OCI-LY7 (cell line): ENCODE measurements at regions not wholly inside any gene's neighbourhood (a gene's known extent, or its start where the extent isn't known, plus 50 kb on each side); places are given as distances from the start of the nearest gene placed in this dataset.

Experiments used
- BruUV-seq: library from RNA; stranded (reverse); fragments of 400-500 nt; replicated peaks from 2 replicates; lab custom pipeline; 2021; lab: Mats Ljungman, UMichigan
- CTCF ChIA-PET: fragments of 300-600 bp; sonication (Branson Sonifier 250); formaldehyde crosslinking; loops from one replicate; lab custom pipeline; 2022; ENCODE audit warnings: antibody characterized with exemption; ENCODE audit not compliant: unreplicated experiment; lab: Charles Lee
- POLR2A ChIA-PET: fragments of 300-600 bp; sonication (Branson Sonifier 250); formaldehyde crosslinking; loops from one replicate; lab custom pipeline; 2022; ENCODE audit warnings: antibody characterized with exemption; lab: Charles Lee
- DNase-seq: peaks from one replicate; pipeline ENCODE4 v3.0.0-alpha.2; 2015; ENCODE audit warnings: low spot score
- H2AFZ ChIP-seq: fragments of 200-600 bp; sonication (generic), shearing (Covaris generic); 2 replicates; pipeline ENCODE4 v1.6.1; 2014; ENCODE audit warnings: mild to moderate bottlenecking, antibody characterized with exemption, low read length, moderate library complexity
- H3K27ac ChIP-seq: fragments of 200-600 bp; sonication (generic); 2 replicates; pipeline ENCODE4 v1.5.1; 2014; ENCODE audit warnings: mixed run types, low read depth, mild to moderate bottlenecking, moderate library complexity, low read length, inconsistent platforms; ENCODE audit not compliant: poor library complexity, severe bottlenecking
- H3K36me3 ChIP-seq: fragments of 200-600 bp; sonication (generic); 2 replicates; pipeline ENCODE4 v1.6.1; 2014; ENCODE audit warnings: mild to moderate bottlenecking, antibody characterized with exemption, low read length, moderate library complexity, mixed read lengths; ENCODE audit not compliant: insufficient read depth
- H3K4me1 ChIP-seq: fragments of 200-600 bp; sonication (generic); 2 replicates; pipeline ENCODE4 v1.5.1; 2014; ENCODE audit warnings: mild to moderate bottlenecking, low read length; ENCODE audit not compliant: insufficient read depth, poor library complexity, severe bottlenecking
- H3K4me2 ChIP-seq: fragments of 200-600 bp; sonication (generic); 2 replicates; pipeline ENCODE4 v1.6.1; 2014; ENCODE audit warnings: mild to moderate bottlenecking, low read length
- H3K4me3 ChIP-seq: fragments of 200-600 bp; sonication (generic); 2 replicates; pipeline ENCODE4 v1.5.1; 2014; ENCODE audit warnings: mild to moderate bottlenecking, low read depth, low read length; ENCODE audit not compliant: poor library complexity, severe bottlenecking
- H3K79me2 ChIP-seq: fragments of 200-600 bp; sonication (generic); 2 replicates; pipeline ENCODE4 v1.6.1; 2016; ENCODE audit warnings: low read depth, mild to moderate bottlenecking, low read length, moderate library complexity, mixed read lengths; ENCODE audit not compliant: insufficient read depth
- H3K9me2 ChIP-seq: fragments of 200-600 bp; sonication (generic); 2 replicates; pipeline ENCODE4 v1.6.1; 2016; ENCODE audit warnings: mild to moderate bottlenecking, low read length, mixed read lengths; ENCODE audit not compliant: insufficient read depth
- H3K9me3 ChIP-seq: fragments of 200-600 bp; sonication (generic); 2 replicates; pipeline ENCODE4 v1.6.1; 2014; ENCODE audit warnings: mild to moderate bottlenecking, mixed run types, low read length, mixed read lengths
- H4K20me1 ChIP-seq: fragments of 200-600 bp; sonication (generic); 2 replicates; pipeline ENCODE4 v1.6.1; 2014; ENCODE audit warnings: mild to moderate bottlenecking, antibody characterized with exemption, low read length, moderate library complexity, mixed read lengths; ENCODE audit not compliant: insufficient read depth
- EZH2phosphoT487 ChIP-seq: fragments of 200-600 bp; sonication (generic); IDR thresholded peaks from 2 replicates; pipeline ENCODE4 v1.6.1; 2018; ENCODE audit warnings: low read depth, borderline replicate concordance, mild to moderate bottlenecking, mixed run types, antibody characterized with exemption, low read length, moderate library complexity, mixed read lengths
- intact Hi-C: fragments of 100-400 bp; cut with micrococcal nuclease; formaldehyde crosslinking; loops from one replicate; pipeline ENCODE4 v1.10.0; 2022; ENCODE audit not compliant: unreplicated experiment
- TF ChIP-seq, protein P1 (sequence below): fragments of 200-600 bp; sonication (generic); conservative IDR thresholded peaks from 2 replicates; pipeline ENCODE4 v1.5.1; 2014; ENCODE audit warnings: mild to moderate bottlenecking, antibody characterized with exemption, low read length, moderate library complexity, mixed read lengths

GRCh38 chr10:121242741-121243608 lies 355.3 kb downstream of the FGFR2 start:
- DNase-seq, result no peak
- intact Hi-C loops, result no loop called here
- no peak overlapping the region for H2AFZ ChIP-seq
- H3K4me3 ChIP-seq, result no peak overlapping the region
- H3K4me1 ChIP-seq, result no peaks in the 10 kb centered on the region
- H3K36me3 ChIP-seq, result no peaks in the 10 kb centered on the region
- POLR2A ChIA-PET, result no interaction called here
- no peaks in the 10 kb centered on the region for H3K9me2 ChIP-seq
- no peak overlapping the region for H3K27ac ChIP-seq
- H4K20me1 ChIP-seq, result no peaks in the 10 kb centered on the region
- BruUV-seq, result no TSS peak
- no peaks in the 10 kb centered on the region for H3K79me2 ChIP-seq
- CTCF ChIA-PET, result no interaction called here
- H3K9me3 ChIP-seq, result no peaks in the 10 kb centered on the region
- no peak overlapping the region for H3K4me2 ChIP-seq
- no peak for TF ChIP-seq EZH2phosphoT487
- TF ChIP-seq, protein P1, sequence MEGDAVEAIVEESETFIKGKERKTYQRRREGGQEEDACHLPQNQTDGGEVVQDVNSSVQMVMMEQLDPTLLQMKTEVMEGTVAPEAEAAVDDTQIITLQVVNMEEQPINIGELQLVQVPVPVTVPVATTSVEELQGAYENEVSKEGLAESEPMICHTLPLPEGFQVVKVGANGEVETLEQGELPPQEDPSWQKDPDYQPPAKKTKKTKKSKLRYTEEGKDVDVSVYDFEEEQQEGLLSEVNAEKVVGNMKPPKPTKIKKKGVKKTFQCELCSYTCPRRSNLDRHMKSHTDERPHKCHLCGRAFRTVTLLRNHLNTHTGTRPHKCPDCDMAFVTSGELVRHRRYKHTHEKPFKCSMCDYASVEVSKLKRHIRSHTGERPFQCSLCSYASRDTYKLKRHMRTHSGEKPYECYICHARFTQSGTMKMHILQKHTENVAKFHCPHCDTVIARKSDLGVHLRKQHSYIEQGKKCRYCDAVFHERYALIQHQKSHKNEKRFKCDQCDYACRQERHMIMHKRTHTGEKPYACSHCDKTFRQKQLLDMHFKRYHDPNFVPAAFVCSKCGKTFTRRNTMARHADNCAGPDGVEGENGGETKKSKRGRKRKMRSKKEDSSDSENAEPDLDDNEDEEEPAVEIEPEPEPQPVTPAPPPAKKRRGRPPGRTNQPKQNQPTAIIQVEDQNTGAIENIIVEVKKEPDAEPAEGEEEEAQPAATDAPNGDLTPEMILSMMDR, result no peak

DNA sequence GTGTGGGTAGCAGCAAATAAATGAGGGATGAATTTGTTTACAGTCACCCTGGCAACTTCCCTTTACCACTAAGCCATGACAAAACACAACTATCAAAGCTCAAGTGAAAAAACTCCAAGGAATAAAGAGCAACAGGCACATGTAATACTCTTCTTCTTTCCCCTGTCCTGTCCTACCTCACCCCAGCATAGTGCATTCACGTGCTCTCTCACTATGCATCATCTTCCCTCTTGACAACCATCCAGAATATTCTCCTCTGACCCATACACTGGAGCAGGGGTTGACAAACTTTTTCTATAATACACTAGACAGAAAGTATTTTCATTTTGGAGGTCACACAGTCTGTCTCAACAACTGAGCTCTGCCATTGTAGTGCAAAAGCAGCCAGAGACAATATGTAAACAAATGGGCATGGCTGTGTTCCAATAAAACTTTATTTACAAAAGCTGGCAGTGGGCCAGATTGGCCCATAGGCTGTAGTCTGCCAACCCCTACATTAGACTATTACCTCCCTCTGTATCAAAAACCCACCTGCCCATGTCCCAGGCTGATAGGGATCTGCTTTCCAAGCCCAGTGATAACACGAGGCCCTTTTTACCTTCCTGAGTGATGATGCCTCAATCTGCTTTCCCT lies 354.5 kb downstream of the FGFR2 start:
- BruUV-seq, result no TSS peak

More for the DNA sequence above, 354.5 kb downstream of the FGFR2 start:
- Histone ChIP-seq H3K4me1 (no peaks in the 10 kb centered on the region), H2AFZ (no peak overlapping the region), H3K79me2 (no peaks in the 10 kb centered on the region), H3K4me2 (no peak overlapping the region), H4K20me1 (no peaks in the 10 kb centered on the region), H3K36me3 (no peaks in the 10 kb centered on the region), H3K27ac (no peak overlapping the region), H3K9me2 (no peaks in the 10 kb centered on the region), H3K9me3 (no peaks in the 10 kb centered on the region), H3K4me3 (no peak overlapping the region)
- TF ChIP-seq, protein P1, result no peak
- no peak for TF ChIP-seq EZH2phosphoT487
- intact Hi-C loops, result no loop called here
- ChIA-PET POLR2A (no interaction called here), CTCF (no interaction called here)
- no peak for DNase-seq
